ENCODE measurements at regions not wholly inside any gene's neighbourhood (a gene's known extent, or its start where the extent isn't known, plus 50 kb on each side); places are given as distances from the start of the nearest gene placed in this dataset.

DNA sequence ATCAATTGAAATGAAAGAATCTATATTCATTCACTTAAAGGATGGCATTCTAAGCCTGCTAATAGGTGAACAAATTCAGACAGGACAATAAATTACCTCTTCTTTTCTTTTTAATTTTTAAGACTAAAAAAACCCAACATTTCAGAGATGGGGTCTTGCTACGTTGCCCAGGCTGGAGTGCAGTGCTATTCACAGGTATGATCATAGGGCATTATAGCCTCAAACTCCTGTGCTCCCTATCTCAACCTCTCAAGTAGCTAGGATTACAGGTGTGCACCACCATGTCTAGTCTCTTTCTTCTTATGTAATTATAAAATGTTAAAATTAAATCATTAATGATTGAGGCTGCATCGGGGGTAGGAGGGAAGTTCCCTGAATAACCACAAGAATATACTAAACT, 52.5 kb upstream of the PDLIM5 start:
- TF ChIP-seq POLR2A (IDR thresholded peaks at IDR 0.05; ENCODE audit: insufficient read depth in 1 of 2, low read depth in 2 of 2, low read length in 2 of 2) (no peak), ATF2 (CRISPR knock-in tag; IDR thresholded peaks at IDR 0.05) (no peak), ZNF446 (CRISPR knock-in tag; IDR thresholded peaks at IDR 0.05) (no peak), CENPX (CRISPR knock-in tag; IDR thresholded peaks at IDR 0.05) (no peak), SRSF1 (optimal IDR thresholded peaks at IDR 0.05; ENCODE audit: low read depth, low read length) (no peak), ARNT (IDR thresholded peaks at IDR 0.05) (no peak), ZNF746 (CRISPR knock-in tag; IDR thresholded peaks at IDR 0.05) (no peak), KDM4B (CRISPR knock-in tag; IDR thresholded peaks at IDR 0.05) (no peak)

All from HepG2 (cell line).